Retina (tissue), 1 donor: ENCODE measurements at regions not wholly inside any gene's neighbourhood (a gene's known extent, or its start where the extent isn't known, plus 50 kb on each side); places are given as distances from the start of the nearest gene placed in this dataset.
"Not testable (repeated sequence)": the region's sequence is repeated elsewhere in the genome, so short reads cannot be mapped to it uniquely, and the experiment has no call there.

Source experiments
- DNase-seq: peaks from one replicate; pipeline ENCODE4 v3.0.0-alpha.2; 2016

DNA sequence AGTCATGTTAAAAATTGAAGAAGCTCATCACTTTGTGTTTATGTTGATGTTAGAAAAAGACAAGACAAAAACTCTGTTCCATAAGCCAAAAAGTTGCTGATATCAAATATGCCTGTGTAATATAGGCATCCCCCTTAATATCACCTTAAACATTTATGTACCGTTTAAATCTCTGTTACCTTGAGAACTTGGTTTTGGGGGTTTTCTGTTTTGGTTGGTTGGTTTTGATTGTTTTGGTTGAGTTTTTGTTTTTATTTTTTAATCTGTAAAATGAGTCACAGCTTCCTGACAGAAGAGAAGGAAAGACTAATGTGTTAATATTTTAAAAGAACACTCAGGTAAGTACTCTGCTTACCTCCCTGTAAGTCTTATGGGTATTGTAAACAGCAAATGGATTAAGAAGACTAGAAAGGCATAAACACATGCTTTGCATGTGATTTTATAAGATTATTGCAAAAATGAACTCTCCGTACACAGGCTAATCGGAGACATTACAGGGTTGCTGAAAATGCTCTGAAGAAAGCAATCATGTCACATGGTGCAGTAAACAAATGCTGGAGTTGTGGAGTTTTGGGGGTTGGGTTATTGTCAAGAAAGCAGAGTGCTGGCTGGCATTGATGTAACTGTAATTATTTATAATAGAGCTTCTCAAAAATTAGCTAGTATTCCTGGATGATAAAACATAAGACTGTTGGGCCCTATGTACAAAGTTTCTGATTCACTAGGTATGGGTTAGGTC lies 69.5 kb upstream of the MBNL1 start:
- no peak for DNase-seq

DNA sequence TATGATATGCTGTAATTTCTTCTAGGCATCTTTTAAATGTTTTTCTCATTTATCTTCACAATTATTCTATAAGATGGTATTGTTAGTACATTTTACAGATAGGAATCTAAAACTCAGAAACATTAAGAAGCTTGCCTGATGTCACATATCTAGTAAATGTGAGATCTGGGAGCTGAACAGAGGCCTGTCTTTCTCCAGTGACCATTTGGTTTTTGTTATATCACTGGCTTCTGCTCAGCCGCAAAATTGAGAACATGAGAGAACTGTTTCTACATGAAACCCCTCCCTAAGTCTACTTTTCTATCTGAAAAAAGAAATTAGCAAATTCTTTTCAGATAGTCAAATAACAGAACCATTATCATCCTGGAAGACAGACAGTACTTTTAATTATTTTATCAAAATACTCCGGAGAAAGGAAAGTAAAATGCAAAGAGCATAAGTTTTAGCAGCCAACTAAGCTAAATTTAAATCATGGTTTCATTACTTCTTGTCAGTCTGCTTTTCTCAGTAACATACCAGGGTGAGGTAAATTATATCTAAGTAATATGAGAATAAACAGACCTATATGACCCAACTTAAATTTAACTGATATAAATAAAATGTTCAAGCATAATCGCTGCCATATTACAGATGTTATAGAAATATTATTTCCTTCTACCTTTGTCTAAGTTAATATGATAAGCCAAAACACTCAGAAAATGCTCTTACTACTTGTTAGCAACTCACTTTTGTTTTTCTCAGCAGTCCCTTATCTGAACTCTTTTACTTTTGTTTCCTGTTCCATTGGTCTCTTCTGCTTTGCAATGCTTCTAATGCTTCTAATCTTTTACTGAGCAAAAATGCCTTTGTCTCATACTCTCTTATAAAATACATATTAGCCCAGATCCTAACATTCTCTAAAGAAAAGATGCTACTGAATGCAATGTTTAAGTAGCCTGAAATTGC lies 68.0 kb upstream of the MBNL1 start:
- no peak for DNase-seq

DNA sequence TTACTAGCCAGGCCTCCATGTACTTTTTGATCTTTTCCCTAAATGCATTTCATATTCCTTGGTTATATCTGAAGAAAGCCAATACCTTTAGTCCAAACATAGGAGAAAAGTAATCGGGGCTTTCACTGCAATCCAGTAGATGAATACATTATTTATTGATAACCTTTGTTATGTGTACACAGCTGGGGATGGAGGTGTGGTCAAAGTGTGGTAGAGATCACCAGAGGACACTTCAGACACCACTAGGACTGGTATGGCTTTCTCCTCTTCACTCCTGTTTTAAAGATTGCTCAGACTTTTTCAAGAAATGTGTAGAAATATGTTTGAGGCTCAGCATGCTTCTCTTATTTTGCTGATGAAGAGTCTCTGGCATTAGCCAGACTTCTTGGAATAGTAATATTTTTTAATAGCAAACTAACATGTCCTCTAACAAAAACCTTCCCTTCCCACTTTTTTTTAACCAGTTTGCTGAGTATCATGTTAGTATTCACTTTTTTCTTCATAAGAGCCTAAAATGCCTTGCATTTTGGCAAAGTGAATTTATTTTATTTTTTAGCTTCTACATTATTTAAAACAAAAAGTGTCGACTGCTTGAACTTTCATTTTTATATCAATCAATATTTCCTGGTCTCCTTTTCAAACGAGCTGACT lies 65.6 kb upstream of the MBNL1 start:
- DNase-seq, result no peak

GRCh38 chr3:152203652-152204051 lies 65.1 kb upstream of the MBNL1 start:
- no peak for DNase-seq

- DNase-seq, result no peak
These were observed 64.5 kb upstream of the MBNL1 start for GRCh38 chr3:152204218-152204617.

- DNase-seq, result no peak
These were observed 63.6 kb upstream of the MBNL1 start for GRCh38 chr3:152205097-152205593.

DNA sequence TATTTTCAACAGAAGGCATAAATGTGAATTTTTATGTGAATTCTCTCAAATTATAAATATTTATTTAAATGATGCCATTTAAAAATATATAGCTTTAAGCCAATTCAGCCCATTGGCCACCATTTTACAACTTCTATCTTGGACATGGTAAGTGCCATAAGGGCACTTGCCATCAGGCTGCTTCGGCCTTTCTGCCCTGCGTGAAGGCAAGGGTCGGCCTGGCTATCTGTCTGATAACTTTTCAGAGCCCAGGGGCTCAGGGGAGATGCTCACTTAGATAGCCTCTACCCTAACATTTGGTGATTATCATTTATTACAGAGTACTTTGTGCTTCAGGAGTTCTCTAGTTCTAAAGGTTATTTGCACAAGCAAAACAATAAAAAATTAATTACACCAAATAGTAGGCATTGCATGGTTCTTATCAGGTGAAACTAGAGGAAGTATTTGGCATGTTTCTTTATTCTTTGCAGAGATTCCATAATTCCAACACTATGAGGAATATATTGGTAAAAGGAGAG lies 62.4 kb upstream of the MBNL1 start:
- no peak for DNase-seq

DNA sequence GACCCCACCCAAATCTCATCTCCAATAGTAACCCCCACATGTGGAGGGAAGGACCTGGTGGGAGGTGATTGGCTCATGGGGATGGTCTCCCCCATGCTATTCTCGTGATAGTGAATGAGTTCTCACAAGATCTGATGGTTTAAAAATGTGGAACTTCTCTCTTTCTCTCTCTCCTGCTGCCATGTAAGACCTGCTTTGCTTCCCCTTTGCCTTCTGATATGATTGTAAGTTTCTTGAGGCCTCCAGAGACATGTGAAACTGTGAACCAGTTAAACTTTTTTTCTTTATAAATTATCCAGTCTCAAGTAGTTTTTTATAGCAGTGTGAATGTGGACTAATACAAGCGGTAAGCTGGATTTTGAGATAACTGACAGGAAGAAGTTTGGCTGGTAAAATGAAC lies 60.3 kb upstream of the MBNL1 start:
- no peak for DNase-seq

DNA sequence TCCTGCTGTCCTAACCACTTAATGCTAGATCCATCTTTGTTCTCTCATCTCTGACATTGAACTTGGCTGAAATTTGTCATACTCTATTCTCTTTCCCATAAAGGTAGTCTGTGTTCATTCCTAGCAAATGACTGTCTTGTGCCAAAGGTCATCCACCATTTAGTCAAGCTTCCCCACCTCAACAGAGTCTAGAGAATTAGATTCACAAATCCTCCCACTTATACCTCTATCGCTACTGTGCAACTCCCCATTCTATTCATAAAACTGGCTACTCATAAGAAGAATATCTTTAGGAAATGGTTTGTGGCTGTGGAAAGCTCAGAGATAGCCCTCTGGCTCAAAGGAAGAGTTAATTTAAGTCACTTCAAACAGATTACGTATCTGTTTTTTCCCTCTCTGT lies 59.7 kb upstream of the MBNL1 start:
- no peak for DNase-seq

- DNase-seq, result no peak
These were observed 59.0 kb upstream of the MBNL1 start for GRCh38 chr3:152209776-152210175.

GRCh38 chr3:152210697-152211096 lies 58.0 kb upstream of the MBNL1 start:
- DNase-seq, result no peak

GRCh38 chr3:152211655-152212054 lies 57.1 kb upstream of the MBNL1 start:
- no peak for DNase-seq

- DNase-seq, result no peak
These were observed 55.5 kb upstream of the MBNL1 start for GRCh38 chr3:152213203-152213602.

DNA sequence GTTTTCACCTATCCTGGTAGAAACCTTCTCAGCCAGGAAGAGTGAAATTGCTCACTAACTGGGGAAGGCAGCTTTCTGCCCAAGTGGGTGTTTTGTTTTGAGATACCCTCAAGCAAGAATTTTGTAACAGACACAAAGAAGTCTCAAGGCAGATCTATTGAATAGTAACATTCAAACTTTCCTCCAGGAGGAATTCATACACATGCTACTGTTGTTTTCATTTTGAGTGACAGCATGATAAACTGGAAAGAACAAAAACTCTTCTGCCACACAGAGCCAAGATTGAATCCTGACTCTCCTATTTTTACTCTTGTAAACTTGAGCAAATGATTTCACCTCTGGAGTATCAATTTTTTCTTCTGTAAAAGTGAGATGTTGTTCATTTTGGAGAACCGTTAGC lies 54.8 kb upstream of the MBNL1 start:
- no peak for DNase-seq

DNA sequence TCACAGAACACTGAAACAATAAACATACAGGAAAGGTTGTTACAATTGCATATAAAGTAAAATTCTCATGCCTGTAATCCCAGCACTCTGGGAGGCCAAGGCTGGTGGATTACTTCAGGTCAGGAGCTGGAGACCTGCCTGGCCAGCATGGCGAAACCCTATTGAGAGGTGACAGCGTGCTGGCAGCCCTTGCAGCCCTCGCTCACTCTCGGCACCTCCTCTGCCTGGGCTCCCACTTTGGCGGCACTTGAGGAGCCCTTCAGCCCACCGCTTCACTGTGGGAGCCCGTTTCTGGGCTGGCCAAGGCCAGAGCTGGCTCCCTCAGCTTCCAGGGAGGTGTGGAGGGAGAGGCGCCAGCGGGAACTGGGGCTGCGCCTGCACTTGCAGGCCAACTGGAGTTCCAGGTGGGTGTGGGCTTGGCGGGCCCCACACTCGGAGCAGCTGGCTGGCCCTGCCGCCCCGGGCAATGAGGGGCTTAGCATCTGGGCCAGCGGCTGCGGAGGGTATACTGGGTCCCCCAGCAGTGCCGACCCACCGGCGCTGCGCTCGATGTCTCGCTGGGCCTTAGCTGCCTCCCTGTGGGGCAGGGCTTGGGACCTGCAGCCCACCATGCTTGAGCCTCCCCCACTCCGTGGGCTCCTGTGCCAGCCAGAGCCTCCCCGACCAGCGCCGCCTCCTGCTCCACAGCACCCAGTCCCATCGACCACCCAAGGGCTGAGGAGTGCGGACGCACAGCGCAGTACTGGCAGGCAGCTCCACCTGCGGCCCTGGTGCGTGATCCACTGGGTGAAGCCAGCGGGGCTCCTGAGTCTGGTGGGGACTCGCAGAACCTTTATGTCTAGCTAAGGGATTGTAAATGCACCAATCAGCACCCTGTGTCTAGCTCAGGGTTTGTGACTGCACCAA lies 51.5 kb upstream of the MBNL1 start:
- not testable (repeated sequence) for DNase-seq

DNA sequence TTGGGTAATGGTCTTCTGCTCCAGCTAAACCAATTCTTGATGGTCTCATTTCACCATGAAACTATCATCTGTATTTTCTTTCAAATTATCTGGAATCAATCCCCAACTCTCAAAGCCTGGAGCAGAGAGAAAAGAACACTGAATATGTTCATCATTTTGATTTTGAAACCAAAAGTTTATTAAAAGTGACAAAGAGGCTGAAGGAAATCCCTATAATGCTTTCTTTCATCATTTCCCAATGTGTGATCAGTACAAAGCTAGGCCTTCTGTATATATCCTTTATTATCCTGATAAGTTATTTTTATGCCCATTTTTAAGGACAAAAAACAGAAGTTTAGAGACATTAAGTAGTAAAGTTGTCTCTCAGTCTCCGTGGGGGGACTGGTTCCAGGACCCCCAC lies 50.1 kb upstream of the MBNL1 start:
- no peak for DNase-seq
